DMS 273 (cell line): ENCODE measurements at regions not wholly inside any gene's neighbourhood (a gene's known extent, or its start where the extent isn't known, plus 50 kb on each side); places are given as distances from the start of the nearest gene placed in this dataset.

Source experiments
- DNase-seq: peaks from one replicate; lab custom pipeline; 2025; ENCODE audit not compliant: unreplicated experiment; lab: John Stamatoyannopoulos, UW

- no peak for DNase-seq
Measured at GRCh38 chr2:7774481-7774880, 857.3 kb downstream of the RNF144A start.

GRCh38 chr2:7777668-7778067 lies 860.5 kb downstream of the RNF144A start:
- no peak for DNase-seq

GRCh38 chr2:7780321-7780720 lies 863.1 kb downstream of the RNF144A start:
- no peak for DNase-seq

- no peak for DNase-seq
Measured at GRCh38 chr2:7785700-7786099, 868.5 kb downstream of the RNF144A start.

- no peak for DNase-seq
Measured at GRCh38 chr2:7788736-7789135, 871.5 kb downstream of the RNF144A start.

- DNase-seq = peak; percentile 31
Measured at GRCh38 chr2:7792031-7792651, 874.9 kb downstream of the RNF144A start.

- DNase-seq = no peak
Measured at GRCh38 chr2:7795778-7796563, 878.8 kb downstream of the RNF144A start.

- no peak for DNase-seq
Measured at GRCh38 chr2:7800031-7800430, 881.8 kb upstream of the ID2 start.

GRCh38 chr2:7801212-7801611 lies 880.6 kb upstream of the ID2 start:
- DNase-seq = no peak

- no peak for DNase-seq
Measured at GRCh38 chr2:7803515-7803914, 878.3 kb upstream of the ID2 start.

- DNase-seq = no peak
Measured at GRCh38 chr2:7809640-7810039, 872.2 kb upstream of the ID2 start.

GRCh38 chr2:7811073-7811472 lies 870.8 kb upstream of the ID2 start:
- no peak for DNase-seq

- DNase-seq = no peak
Measured at GRCh38 chr2:7812231-7812995, 869.4 kb upstream of the ID2 start.

- DNase-seq = peak; percentile 14
Measured at GRCh38 chr2:7813541-7814292, 868.1 kb upstream of the ID2 start.

- no peak for DNase-seq
Measured at GRCh38 chr2:7815726-7816125, 866.1 kb upstream of the ID2 start.

- no peak for DNase-seq
Measured at GRCh38 chr2:7816233-7816632, 865.6 kb upstream of the ID2 start.

- DNase-seq = no peak
Measured at GRCh38 chr2:7816944-7817343, 864.9 kb upstream of the ID2 start.

- no peak for DNase-seq
Measured at GRCh38 chr2:7819316-7819715, 862.5 kb upstream of the ID2 start.

- peak; percentile 39 for DNase-seq
Measured at GRCh38 chr2:7819850-7820249, 862.0 kb upstream of the ID2 start.

GRCh38 chr2:7824211-7824610 lies 857.6 kb upstream of the ID2 start:
- no peak for DNase-seq

- no peak for DNase-seq
Measured at GRCh38 chr2:7825591-7826312, 856.1 kb upstream of the ID2 start.
